WTC11 (cell line): ENCODE measurements at regions not wholly inside any gene's neighbourhood (a gene's known extent, or its start where the extent isn't known, plus 50 kb on each side); places are given as distances from the start of the nearest gene placed in this dataset.

Experiments used
- ATAC-seq: fragments of 200-7000 bp; cut with Tn5 transposase; 2 replicates; pipeline ENCODE4 v1.10.0; 2021; ENCODE audit warnings: mild to moderate bottlenecking, moderate library complexity
- CTCF ChIA-PET: fragments of 300-600 bp; sonication (Branson Sonifier 250); formaldehyde crosslinking; loops from one replicate; lab custom pipeline; 2021; ENCODE audit warnings: antibody characterized with exemption; lab: Charles Lee
- POLR2A ChIA-PET: fragments of 350-600 bp; sonication (Branson Sonifier 250); formaldehyde crosslinking; loops from one replicate; lab custom pipeline; 2021; ENCODE audit warnings: antibody characterized with exemption; lab: Charles Lee
- DNase-seq: peaks from one replicate; pipeline ENCODE4 v3.0.0; 2021; ENCODE audit warnings: low spot score
- H3K27ac Mint-ChIP-seq: 2 replicates; pipeline ENCODE4 v1.8.0; 2021; ENCODE audit warnings: mixed read lengths
- H3K27me3 Mint-ChIP-seq: 2 replicates; pipeline ENCODE4 v1.8.0; 2021; ENCODE audit warnings: low read depth, mild to moderate bottlenecking, moderate library complexity, mixed read lengths
- H3K36me3 Mint-ChIP-seq: 2 replicates; pipeline ENCODE4 v1.8.0; 2021; ENCODE audit warnings: mixed read lengths
- H3K4me1 Mint-ChIP-seq: 2 replicates; pipeline ENCODE4 v1.8.0; 2022; ENCODE audit warnings: mixed read lengths
- H3K4me3 Mint-ChIP-seq: 2 replicates; pipeline ENCODE4 v1.8.0; 2021; ENCODE audit warnings: mild to moderate bottlenecking, moderate library complexity, mixed read lengths
- H3K9me3 Mint-ChIP-seq: 2 replicates; pipeline ENCODE4 v1.8.0; 2021; ENCODE audit warnings: mixed read lengths
- ATF1 ChIP-seq: sonication (generic); formaldehyde crosslinking; IDR thresholded peaks from 2 replicates; pipeline ENCODE4 v1.8.1; 2023; ENCODE audit warnings: mild to moderate bottlenecking, moderate library complexity, missing genetic modification reagents
- CTCF ChIP-seq: fragments of 200-600 bp; IDR thresholded peaks from 2 replicates; pipeline ENCODE4 v1.8.0; 2022; ENCODE audit warnings: antibody characterized with exemption
- E2F5 ChIP-seq: sonication (generic); formaldehyde crosslinking; IDR thresholded peaks from 2 replicates; pipeline ENCODE4 v1.8.1; 2022; ENCODE audit warnings: mild to moderate bottlenecking, moderate library complexity, missing genetic modification reagents
- ERG ChIP-seq: fragments of 250-450 bp; sonication (Bioruptor Pico); IDR thresholded peaks from 2 replicates; pipeline ENCODE4 v1.8.0; 2021; ENCODE audit warnings: mild to moderate bottlenecking
- ESRRA ChIP-seq: sonication (generic); formaldehyde crosslinking; IDR thresholded peaks from 2 replicates; pipeline ENCODE4 v1.8.1; 2022; ENCODE audit warnings: mild to moderate bottlenecking, missing genetic modification reagents, borderline replicate concordance
- FOXP4 ChIP-seq: sonication (generic); formaldehyde crosslinking; IDR thresholded peaks from 2 replicates; pipeline ENCODE4 v1.8.0; 2022; ENCODE audit warnings: mild to moderate bottlenecking, missing genetic modification reagents
- IRF1 ChIP-seq: sonication (generic); formaldehyde crosslinking; IDR thresholded peaks from 2 replicates; pipeline ENCODE4 v1.8.0; 2023; ENCODE audit warnings: missing genetic modification reagents
- JUN ChIP-seq: sonication (generic); formaldehyde crosslinking; IDR thresholded peaks from 2 replicates; pipeline ENCODE4 v1.8.0; 2023; ENCODE audit warnings: mild to moderate bottlenecking, missing genetic modification reagents
- NFYB ChIP-seq: sonication (generic); formaldehyde crosslinking; conservative IDR thresholded peaks from 2 replicates; pipeline ENCODE4 v1.8.0; 2022; ENCODE audit warnings: low read depth, missing genetic modification reagents
- NR2C2 ChIP-seq: sonication (generic); formaldehyde crosslinking; IDR thresholded peaks from 2 replicates; pipeline ENCODE4 v1.8.0; 2022; ENCODE audit warnings: mild to moderate bottlenecking, missing genetic modification reagents
- OVOL2 ChIP-seq: fragments of 250-450 bp; sonication (Bioruptor Pico); IDR thresholded peaks from 2 replicates; pipeline ENCODE4 v1.9.0; 2021; ENCODE audit warnings: mild to moderate bottlenecking, borderline replicate concordance
- PRRX2 ChIP-seq: fragments of 250-450 bp; sonication (Bioruptor Pico); IDR thresholded peaks from 2 replicates; pipeline ENCODE4 v1.8.0; 2021; ENCODE audit warnings: mild to moderate bottlenecking
- SMAD3 ChIP-seq: sonication (generic); formaldehyde crosslinking; IDR thresholded peaks from 2 replicates; pipeline ENCODE4 v1.8.0; 2022; ENCODE audit warnings: missing genetic modification reagents, mild to moderate bottlenecking, borderline replicate concordance
- SMAD4 ChIP-seq: sonication (generic); formaldehyde crosslinking; IDR thresholded peaks from 2 replicates; pipeline ENCODE4 v1.8.0; 2022; ENCODE audit warnings: mild to moderate bottlenecking, missing genetic modification reagents
- SOX15 ChIP-seq: fragments of 250-450 bp; sonication (Bioruptor Pico); IDR thresholded peaks from 2 replicates; pipeline ENCODE4 v1.9.0; 2021; ENCODE audit warnings: mild to moderate bottlenecking
- TEAD4 ChIP-seq: sonication (generic); formaldehyde crosslinking; IDR thresholded peaks from 2 replicates; pipeline ENCODE4 v1.8.0; 2022; ENCODE audit warnings: mild to moderate bottlenecking, missing genetic modification reagents
- TP53 ChIP-seq: sonication (generic); formaldehyde crosslinking; IDR thresholded peaks from 2 replicates; pipeline ENCODE4 v1.8.1; 2023; ENCODE audit warnings: mild to moderate bottlenecking, missing genetic modification reagents
- ZNF281 ChIP-seq: sonication (generic); formaldehyde crosslinking; IDR thresholded peaks from 2 replicates; pipeline ENCODE4 v1.8.0; 2023; ENCODE audit warnings: mild to moderate bottlenecking, missing genetic modification reagents
- ZNF317 ChIP-seq: sonication (generic); formaldehyde crosslinking; IDR thresholded peaks from 2 replicates; pipeline ENCODE4 v1.8.1; 2023; ENCODE audit warnings: low read depth, mild to moderate bottlenecking, moderate library complexity, missing genetic modification reagents, borderline replicate concordance
- ZNF416 ChIP-seq: fragments of 250-450 bp; sonication (Bioruptor Pico); IDR thresholded peaks from 2 replicates; pipeline ENCODE4 v1.9.0; 2021; ENCODE audit warnings: mild to moderate bottlenecking, inconsistent platforms
- TF ChIP-seq, protein P1 (sequence below): sonication (generic); formaldehyde crosslinking; IDR thresholded peaks from 2 replicates; pipeline ENCODE4 v1.8.1; 2023; ENCODE audit warnings: mild to moderate bottlenecking, missing genetic modification reagents
- TF ChIP-seq, protein P2 (sequence below): fragments of 250-450 bp; sonication (Bioruptor Pico); IDR thresholded peaks from 2 replicates; pipeline ENCODE4 v1.9.0; 2021; ENCODE audit warnings: mild to moderate bottlenecking

DNA sequence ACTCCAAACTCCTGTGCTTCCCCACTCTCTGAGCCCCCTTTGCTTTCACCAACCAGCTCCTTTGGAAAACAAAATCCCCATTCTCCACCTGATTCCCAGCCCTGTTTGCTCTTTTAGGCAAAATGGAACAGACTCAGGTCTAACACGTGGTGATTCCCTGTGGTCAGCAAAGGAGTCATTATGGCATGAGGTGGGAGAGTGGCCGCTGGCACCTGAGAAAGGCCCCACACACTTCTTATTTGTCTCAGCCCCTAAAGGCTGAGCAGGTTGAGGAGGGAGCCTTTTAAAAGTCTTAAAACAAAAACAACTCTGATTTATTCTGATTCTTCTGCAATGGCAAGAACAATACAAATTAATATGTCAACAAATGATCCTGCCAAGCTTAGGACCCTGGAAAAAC lies 401.2 kb downstream of the TNS1 start:
- H3K4me1 Mint-ChIP-seq: peaks cover 19% of the 10 kb centered on the region
- ChIA-PET POLR2A (no interaction called here), CTCF (no interaction called here)

DNA sequence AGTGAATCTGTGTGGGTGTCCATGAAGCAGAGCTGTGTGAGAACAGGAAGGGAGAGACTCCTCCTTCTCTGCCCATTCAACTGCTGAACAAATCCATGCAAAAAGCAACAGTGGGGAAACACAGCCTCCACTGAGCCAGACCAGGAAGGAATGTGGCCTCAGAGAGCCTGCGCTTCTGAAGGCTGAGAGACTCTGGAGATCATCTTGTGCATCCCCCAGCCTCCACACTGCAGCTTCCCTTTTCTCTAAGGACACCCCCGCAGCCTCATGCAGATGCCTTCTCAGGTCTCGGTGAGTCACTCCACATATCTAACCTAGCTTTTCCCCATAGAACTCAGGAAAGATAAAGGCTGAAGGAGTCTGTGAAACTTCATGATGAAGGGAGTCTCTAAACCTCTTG lies 402.9 kb downstream of the TNS1 start:
- DNase-seq (no peak), ATAC-seq (no peak)
- H3K4me3 Mint-ChIP-seq: no peak overlapping the region
- ChIA-PET POLR2A (no interaction called here), CTCF (no interaction called here)
- H3K27me3 Mint-ChIP-seq: peaks cover 6% of the 10 kb centered on the region
- H3K4me1 Mint-ChIP-seq: peaks cover 28% of the 10 kb centered on the region
- peaks cover 13% of the 10 kb centered on the region for H3K9me3 Mint-ChIP-seq
- no peak overlapping the region for H3K27ac Mint-ChIP-seq
- TF ChIP-seq ZNF281 (CRISPR knock-in tag) (no peak), JUN (no peak), SMAD3 (no peak), FOXP4 (CRISPR knock-in tag) (no peak)
- TF ChIP-seq, protein P1, sequence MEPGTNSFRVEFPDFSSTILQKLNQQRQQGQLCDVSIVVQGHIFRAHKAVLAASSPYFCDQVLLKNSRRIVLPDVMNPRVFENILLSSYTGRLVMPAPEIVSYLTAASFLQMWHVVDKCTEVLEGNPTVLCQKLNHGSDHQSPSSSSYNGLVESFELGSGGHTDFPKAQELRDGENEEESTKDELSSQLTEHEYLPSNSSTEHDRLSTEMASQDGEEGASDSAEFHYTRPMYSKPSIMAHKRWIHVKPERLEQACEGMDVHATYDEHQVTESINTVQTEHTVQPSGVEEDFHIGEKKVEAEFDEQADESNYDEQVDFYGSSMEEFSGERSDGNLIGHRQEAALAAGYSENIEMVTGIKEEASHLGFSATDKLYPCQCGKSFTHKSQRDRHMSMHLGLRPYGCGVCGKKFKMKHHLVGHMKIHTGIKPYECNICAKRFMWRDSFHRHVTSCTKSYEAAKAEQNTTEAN (CRISPR knock-in tag): no peak
- no peaks in the 10 kb centered on the region for H3K36me3 Mint-ChIP-seq

More for the DNA sequence above, 401.2 kb downstream of the TNS1 start:
- ATAC-seq: no peak
- TF ChIP-seq NR2C2 (CRISPR knock-in tag) (no peak), ESRRA (CRISPR knock-in tag) (no peak), CTCF (no peak), SOX15 (CRISPR knock-in tag) (no peak), TP53 (CRISPR knock-in tag) (no peak), ATF1 (CRISPR knock-in tag) (no peak), ZNF416 (CRISPR knock-in tag) (no peak), NFYB (CRISPR knock-in tag) (no peak), IRF1 (CRISPR knock-in tag) (no peak), PRRX2 (CRISPR knock-in tag) (no peak), SMAD4 (CRISPR knock-in tag) (no peak), OVOL2 (CRISPR knock-in tag) (no peak), ERG (CRISPR knock-in tag) (no peak), E2F5 (CRISPR knock-in tag) (no peak), TEAD4 (CRISPR knock-in tag) (no peak), ZNF317 (no peak)
- TF ChIP-seq, protein P2, sequence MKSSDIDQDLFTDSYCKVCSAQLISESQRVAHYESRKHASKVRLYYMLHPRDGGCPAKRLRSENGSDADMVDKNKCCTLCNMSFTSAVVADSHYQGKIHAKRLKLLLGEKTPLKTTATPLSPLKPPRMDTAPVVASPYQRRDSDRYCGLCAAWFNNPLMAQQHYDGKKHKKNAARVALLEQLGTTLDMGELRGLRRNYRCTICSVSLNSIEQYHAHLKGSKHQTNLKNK (CRISPR knock-in tag): no peak
- H3K27ac Mint-ChIP-seq: no peak overlapping the region
- H3K36me3 Mint-ChIP-seq: no peaks in the 10 kb centered on the region
- no peak overlapping the region for H3K4me3 Mint-ChIP-seq
- peaks cover 13% of the 10 kb centered on the region for H3K9me3 Mint-ChIP-seq
- DNase-seq: no peak
- peaks cover 6% of the 10 kb centered on the region for H3K27me3 Mint-ChIP-seq
